H1 (cell line): ENCODE measurements at regions not wholly inside any gene's neighbourhood (a gene's known extent, or its start where the extent isn't known, plus 50 kb on each side); places are given as distances from the start of the nearest gene placed in this dataset.

Source experiments
- CTBP2 ChIP-seq: IDR thresholded peaks from 2 replicates; pipeline ENCODE4 v1.7.0; 2011; ENCODE audit warnings: borderline replicate concordance, mild to moderate bottlenecking, moderate library complexity, mixed read lengths, low read length; ENCODE audit not compliant: insufficient read depth, insufficient read length
- KDM5A ChIP-seq: fragments of 200-600 bp; IDR thresholded peaks from 2 replicates; pipeline ENCODE4 v1.7.1; 2012; ENCODE audit warnings: mild to moderate bottlenecking, low read length, inconsistent platforms, mixed read lengths
- RFX5 ChIP-seq: IDR thresholded peaks from 2 replicates; pipeline ENCODE4 v1.6.1; 2011; ENCODE audit warnings: low read depth, low read length, improper control_type of control experiment, borderline replicate concordance
- SP4 ChIP-seq: IDR thresholded peaks from 2 replicates; pipeline ENCODE4 v1.6.1; 2012; ENCODE audit warnings: low read length, inconsistent platforms
- TF ChIP-seq, protein P1 (sequence below), 3 experiments: IDR thresholded peaks; 1 replicate in 2 of 3; 2 replicates in 1 of 3; pipeline versions ENCODE4 v1.5.1 to v1.6.1; 2011; ENCODE audit warnings: low read length in 3 of 3, mild to moderate bottlenecking in 3 of 3, inconsistent platforms in 2 of 3, low read depth in 1 of 3, moderate library complexity in 1 of 3; ENCODE audit not compliant: insufficient read depth in 1 of 3; ENCODE audit errors: control extremely low read depth in 1 of 3

- TF ChIP-seq SP4 (no peak), CTBP2 (no peak), KDM5A (no peak), RFX5 (no peak)
- TF ChIP-seq, protein P1, sequence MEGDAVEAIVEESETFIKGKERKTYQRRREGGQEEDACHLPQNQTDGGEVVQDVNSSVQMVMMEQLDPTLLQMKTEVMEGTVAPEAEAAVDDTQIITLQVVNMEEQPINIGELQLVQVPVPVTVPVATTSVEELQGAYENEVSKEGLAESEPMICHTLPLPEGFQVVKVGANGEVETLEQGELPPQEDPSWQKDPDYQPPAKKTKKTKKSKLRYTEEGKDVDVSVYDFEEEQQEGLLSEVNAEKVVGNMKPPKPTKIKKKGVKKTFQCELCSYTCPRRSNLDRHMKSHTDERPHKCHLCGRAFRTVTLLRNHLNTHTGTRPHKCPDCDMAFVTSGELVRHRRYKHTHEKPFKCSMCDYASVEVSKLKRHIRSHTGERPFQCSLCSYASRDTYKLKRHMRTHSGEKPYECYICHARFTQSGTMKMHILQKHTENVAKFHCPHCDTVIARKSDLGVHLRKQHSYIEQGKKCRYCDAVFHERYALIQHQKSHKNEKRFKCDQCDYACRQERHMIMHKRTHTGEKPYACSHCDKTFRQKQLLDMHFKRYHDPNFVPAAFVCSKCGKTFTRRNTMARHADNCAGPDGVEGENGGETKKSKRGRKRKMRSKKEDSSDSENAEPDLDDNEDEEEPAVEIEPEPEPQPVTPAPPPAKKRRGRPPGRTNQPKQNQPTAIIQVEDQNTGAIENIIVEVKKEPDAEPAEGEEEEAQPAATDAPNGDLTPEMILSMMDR (IDR thresholded peaks at IDR 0.05; ENCODE audit: control extremely low read depth in 1 of 3, insufficient read depth in 1 of 3, low read depth in 1 of 3, low read length in 3 of 3), result no peak
Measured at GRCh38 chr14:56023661-56024081, 94.5 kb upstream of the PELI2 start (continued).
